Muscle of back (tissue), 3 donors: ENCODE measurements at regions not wholly inside any gene's neighbourhood (a gene's known extent, or its start where the extent isn't known, plus 50 kb on each side); places are given as distances from the start of the nearest gene placed in this dataset.
"Not testable (repeated sequence)": the region's sequence is repeated elsewhere in the genome, so short reads cannot be mapped to it uniquely, and the experiment has no call there.

Source experiments
- DNase-seq, 3 donors: peaks; one replicate each; pipeline versions ENCODE4 v3.0.0 to v3.0.0-alpha.2; 2013

DNA sequence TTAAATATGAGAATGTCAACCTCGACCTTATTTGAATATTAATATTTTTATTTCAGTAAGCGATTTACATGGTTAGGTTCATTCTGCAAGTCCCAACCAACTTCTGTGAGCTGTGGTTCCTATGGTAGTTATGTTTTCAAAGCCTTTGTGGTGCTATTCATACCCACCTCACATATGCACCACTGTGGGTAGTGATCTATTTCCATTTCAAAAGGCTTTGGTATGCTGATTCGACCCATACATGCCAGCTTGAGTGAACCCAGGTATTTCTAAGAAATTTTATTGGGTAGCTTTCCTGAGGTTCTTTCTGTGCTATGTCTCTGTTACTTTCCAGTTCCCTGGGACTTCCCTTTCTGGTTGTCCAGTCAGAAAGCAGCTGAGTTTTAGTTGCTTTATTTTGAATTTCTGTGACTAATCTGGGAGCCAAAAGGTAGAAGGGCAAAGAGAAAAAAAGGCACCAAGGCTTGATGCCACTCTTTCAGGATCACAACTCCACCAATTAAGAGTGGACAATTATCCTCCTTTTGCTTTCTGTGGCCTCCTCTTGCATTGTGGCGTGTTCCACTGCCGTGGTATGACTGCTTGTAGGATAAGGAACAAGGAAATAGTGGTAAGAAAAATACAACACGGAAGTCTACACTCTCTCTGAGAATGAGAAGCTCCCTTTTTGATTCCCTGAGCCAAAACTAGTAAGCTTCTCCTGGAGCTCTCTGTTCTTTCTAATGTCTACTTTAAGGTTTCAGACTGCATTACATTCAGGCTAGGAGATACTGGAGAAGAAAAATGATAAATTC is 729.1 kb downstream of the NOVA1 start:
- DNase-seq, result no peak

GRCh38 chr14:25861406-25861805 is 736.4 kb downstream of the NOVA1 start:
- DNase-seq, result peak in 1 of 3 donors; percentile 37

DNA sequence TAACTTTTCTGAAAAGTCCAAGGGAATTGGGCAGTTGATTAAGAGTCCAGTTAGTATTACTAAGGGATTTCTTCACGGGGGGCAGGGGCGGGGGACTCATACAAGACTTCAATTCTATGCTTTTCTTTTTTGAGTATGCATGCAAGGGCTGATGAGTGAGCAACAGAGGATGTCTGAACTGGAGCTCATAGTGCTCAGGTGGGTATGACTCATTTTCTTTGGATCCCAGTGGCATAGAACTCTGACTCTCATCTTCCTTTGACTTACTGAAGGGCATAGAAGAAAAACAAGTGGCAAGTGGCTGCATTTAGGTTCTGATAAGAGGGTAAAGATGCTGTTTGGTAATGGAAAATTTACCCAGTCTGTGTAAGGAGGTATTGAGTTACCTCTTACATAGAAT is 749.2 kb downstream of the NOVA1 start:
- no peak for DNase-seq

DNA sequence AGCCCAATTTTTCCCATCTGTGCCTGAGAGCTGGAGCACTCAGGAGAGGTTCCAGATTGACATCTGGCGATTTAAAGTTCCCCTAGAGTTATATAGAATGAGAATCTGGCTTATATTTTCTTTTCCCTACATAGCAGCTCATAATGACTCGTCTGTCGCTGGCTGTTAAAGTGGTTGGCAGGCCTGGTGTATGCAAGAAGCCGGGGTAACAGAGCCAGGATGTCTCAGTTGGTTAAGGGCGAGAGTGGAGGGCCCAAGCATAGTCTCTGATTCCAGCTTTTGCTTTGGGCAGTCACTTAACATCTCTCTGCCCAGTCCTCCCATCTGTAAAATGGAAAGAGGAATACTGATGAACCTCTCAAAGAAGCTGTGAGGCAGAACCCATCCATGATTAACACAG is 751.6 kb downstream of the NOVA1 start:
- DNase-seq, result peak in 1 of 3 donors; percentile 26

GRCh38 chr14:25843481-25844470 is 754.1 kb downstream of the NOVA1 start:
- peak; percentile 38 to 81 (median 56) for DNase-seq

DNA sequence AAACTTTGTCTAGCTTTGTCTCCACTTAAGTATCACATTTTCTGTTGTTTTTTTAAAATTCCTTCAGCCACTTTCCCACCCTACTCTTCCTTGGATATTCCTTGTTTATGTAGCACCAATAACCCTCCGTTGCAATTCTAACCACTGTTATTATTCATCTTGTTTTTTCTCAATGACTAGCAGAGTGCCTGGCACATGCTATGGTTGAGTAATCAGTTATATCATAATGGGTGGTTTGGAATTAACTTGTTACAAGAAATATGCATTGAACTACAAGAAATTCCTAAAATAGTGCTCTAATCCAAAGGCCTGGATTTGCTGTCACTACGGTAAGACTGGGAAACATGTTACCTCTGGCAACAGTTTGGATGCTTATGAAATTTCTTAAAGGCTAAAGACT is 756.6 kb downstream of the NOVA1 start:
- DNase-seq, result no peak

DNA sequence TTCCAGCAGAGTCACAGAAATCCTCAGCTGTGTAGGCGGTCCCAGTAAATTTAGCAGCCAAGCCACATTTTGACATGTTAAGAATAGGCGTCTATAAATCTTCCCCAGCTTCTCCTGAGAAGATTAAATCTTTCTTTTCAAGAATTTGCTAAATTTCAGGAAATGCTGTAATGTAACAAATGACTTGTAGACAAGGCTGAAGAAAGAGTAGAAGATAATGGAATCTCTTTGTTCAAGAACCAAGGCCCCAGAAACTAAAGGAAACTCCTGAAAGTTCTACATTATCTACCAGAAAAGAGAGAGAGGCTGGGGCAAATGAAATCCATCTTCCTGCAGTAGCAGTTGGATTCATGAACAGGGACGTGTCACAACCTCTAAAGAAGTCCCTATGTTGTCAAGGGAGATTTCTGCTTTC is 760.3 kb downstream of the NOVA1 start:
- DNase-seq, result peak in 2 of 3 donors; percentile 11 to 37

DNA sequence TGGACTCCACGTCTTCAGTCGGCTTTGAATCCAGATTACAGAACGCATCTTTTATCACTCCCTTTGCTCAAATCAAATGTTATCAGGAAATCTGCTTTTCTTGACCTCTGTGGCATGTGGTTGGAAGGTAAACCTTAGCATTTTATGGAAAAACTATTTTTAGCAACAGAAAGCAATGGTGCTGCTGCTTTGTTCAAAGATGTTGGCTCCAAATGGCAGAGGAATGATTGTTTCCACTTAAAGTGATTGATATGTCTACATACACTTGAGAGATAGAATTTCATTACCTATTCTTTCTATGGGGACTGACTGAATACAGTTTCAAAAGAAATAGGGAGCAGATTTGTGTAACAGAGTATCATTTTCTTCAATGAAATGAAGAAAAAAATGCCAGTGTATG is 761.2 kb downstream of the NOVA1 start:
- no peak for DNase-seq

DNA sequence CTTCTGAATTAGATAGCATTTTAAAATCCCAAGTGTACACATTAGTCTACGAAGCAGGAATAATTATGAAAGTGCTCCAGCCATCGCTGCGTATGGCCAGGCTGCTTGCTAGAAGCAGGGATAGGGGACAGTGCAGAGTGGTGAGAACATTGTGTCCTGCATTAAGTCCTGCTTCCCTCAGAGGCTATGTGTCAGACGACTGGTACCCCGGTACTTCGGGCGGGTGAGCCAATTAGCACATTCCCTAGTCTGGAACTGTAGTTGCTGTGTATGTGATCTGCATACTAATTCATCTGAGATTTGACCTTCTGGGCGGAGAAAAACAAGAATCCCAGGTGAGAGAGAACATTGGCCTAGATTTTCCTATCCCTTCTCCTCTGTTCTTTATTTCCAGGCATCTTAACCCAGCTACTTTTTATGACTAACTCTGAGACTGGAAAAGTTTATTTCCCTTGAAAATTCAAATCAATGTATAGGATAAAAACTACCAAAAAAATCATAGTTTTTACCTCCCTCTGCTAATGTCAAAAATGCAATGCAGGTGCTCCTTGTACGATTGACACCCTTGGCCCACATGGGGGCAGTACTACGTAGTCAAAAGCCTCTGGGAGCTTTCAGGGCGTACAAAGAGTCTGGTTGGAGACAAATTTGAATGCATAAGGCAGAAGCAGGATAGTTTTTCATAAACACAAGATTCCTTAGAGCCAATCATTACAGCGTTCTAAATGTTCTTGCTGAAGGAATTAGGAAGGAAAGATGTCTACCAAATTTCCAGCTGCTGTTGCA is 764.3 kb downstream of the NOVA1 start:
- peak; percentile 15 to 56 (median 35) for DNase-seq

- DNase-seq, result no peak
These were observed 765.2 kb downstream of the NOVA1 start for GRCh38 chr14:25832585-25832984.

DNA sequence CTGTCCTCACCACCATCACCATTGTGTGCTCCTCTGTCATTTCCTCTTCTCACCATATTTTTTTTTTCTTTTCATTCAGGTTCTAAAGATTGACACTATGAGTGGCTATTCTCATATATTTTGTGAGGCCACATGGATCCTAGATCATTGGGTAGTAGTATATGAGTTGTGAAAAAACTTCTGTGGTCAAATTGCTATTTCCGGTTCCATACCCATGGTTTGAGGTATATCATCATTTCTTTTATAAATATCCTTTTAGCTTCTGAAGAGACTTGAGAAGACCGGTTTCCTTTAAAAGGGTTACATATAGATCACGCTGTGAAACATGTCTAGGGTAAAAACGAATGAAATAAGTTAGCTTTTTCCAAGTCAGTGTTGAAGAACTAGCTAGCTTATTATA is 769.3 kb downstream of the NOVA1 start:
- DNase-seq, result no peak

DNA sequence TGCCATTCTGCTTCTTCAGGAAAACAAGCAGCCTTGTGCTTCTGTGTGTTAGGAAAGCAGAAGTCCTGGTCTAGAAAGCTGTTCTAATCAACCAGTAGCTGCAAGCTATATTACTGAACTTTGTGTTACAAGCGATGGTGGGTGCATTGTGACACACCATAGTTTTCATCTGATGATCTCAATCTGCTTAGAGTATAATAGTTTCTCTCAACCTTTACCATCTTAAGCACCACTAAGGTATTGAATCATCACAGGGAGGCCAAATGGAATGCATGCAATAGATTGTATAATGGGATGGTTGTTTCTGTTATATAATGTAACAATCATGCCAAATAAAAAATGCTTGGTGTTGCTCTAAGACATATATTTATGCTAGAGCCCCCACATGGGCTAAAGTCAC is 771.7 kb downstream of the NOVA1 start:
- DNase-seq, result no peak

- DNase-seq, result no peak
These were observed 770.4 kb upstream of the STXBP6 start for GRCh38 chr14:25820368-25820767.

DNA sequence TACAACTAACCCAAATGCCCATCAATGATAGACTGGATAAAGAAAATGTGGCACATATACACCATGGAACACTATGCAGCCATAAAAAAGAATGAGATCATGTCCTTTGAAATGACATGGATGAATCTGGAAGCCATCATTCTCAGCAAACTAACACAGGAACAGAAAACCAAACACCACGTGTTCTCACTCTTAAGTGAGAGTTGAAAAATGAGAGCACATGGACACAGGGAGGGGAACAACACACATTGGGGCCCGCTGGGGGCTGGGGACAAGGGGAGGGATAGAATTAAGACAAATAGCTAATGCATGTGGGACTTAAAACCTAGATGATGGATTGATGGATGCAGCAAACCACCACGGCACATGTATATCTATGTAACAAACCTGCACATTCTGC is 764.7 kb upstream of the STXBP6 start:
- not testable (repeated sequence) for DNase-seq

DNA sequence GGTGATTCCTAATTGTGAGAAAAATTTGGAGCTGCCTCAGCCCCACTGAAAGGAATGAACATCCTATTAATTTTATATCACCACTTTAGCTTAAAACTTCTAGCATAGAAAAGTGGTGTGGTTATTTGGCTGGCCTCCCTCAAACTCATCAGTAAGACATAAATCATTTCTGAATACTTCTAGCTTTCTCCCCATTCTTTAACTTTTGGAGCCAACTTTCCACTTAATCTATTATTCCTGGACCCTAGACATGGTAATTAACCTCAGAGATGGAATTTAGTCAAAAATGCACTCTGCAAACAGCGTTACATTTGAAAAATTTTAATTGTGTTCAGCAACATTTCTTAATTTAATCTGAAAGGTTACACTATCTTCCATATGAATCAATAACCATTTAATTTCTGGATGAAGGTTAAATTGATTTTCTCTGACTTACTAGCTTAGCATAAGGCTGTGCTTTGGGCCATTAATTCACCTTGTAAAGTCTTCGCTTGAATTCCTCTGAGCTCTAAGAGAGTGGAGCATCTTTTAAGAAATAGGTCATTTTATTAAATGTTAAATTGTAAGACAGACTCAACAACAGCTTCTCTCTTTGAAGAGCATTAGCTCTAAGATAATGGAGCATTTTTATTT is 753.6 kb upstream of the STXBP6 start:
- peak in 2 of 3 donors; percentile 40 to 56 for DNase-seq

DNA sequence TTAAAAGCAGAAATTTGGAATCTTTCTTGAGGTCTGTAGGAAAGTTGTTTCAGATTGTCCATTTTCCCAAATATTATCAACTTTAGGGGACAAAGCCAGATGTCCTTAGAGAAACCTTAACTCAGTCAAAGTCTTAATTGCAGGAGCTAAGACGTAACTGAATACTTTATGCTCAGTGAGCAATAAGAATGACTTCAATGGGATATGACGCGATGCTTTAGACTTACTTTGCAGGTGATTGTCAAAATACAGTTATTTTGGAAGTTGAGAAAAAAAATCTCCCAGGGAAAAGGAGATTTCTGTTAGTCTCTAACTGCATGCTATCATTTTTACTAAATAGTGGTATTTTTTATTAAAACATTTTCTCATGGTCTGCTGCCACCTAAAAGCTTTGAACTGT is 750.9 kb upstream of the STXBP6 start:
- no peak for DNase-seq

DNA sequence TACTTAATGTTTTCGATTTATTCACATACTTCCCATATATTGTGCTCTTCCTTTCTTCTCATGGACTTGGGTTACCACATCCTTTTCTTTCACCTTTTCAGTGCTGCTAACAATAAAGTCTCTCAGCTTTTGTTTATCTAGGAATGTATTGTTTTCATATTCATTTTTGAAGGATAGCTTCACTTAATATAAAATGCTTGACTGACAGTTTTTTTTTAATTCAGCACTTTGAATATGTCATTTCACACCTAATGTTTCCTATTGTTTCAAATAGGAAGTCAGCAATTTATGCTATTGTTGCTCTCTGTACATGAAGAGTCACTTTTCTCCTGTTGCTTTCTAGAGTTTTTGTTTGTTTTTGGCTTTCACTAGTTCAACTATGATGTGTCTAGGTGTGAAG is 738.3 kb upstream of the STXBP6 start:
- DNase-seq, result no peak

DNA sequence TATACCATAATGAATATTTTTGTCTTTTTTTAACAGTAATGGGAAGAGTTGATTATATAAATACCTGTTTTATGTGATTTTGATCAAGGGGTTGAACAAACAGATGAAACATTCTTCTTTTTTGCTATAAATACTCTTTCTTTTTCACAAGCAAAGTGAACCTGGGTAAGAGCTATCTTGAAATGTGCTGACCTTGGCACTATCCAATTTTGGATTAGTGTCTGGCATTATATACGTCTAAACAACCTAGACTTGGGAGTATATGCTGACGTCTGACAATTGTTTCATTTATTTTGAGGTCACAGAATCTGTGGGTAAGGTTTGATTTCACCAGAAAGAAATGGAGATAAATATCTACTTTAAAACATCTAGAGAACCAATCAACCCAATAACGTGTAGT is 716.0 kb upstream of the STXBP6 start:
- DNase-seq, result no peak

DNA sequence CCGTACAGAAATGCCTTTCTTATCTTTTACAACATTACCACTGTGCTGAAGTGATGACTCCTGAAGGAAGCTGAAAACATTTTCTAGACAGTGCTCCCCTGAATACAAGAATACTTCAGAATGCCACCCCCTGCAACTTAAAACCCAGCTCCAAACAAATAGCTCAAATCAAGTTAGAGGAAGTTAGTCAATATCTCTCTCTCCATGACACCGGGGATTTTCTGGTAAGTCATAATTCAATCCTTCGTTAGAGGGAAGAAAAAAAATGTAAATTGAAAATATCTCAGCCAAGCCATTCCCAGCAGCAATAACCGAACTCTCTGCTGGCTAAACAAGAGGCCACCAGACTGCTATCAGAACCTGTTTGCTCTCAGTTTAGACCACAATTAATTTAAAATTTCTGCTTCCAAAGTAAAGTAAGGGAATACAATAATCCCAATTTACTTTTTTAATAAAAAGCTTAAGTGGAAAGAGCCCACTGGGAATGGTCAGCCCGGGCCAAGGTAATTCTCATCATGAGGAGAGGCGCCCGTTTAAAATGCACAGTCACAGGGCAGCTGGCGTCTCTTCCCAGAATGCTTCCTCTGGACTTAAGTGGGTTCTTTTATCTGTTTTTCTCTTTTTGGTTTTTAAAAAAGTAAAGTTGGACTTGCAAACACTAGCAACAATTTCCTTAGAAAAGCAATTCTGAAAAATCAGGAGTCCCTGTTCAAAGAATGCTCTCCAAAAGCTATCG is 710.1 kb upstream of the STXBP6 start:
- peak in 1 of 3 donors; percentile 64 for DNase-seq

DNA sequence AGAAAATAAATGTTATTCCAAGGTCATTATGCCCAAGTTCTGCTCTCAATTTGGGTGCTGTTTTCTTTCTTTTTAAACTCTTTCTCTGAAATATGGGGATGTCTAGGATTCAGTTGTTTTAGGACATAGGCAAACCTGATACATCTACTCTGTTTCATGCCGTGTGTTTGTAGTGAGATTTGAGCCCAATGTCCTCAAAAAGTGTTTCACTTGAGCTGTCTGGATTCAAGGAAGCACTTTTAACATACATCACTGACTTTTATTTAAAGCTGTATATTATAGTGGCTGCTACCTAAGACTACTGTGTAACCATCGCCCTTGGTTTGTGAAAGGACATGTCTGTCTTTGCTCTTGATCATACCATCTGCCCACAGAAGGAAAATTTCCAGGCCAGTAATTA is 709.3 kb upstream of the STXBP6 start:
- peak in 1 of 3 donors; percentile 7 for DNase-seq

DNA sequence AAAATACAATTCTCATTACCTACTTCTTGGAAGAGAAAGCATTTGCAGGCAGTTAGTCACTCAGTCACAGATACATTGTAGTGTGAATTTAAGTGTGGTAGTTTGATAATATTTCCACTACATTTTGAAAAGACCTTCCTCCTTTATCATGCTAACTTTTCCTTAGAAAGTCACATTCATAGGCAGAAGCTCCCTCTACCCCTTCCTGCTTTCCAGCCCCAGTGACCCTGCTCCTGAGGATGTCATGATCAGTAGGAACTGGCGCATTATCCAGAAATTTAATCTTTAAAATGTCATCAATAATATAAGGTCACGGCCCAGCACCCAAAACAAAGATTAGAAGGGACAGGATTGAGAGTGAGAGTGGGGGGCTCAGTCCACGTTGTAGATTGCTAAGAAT is 707.4 kb upstream of the STXBP6 start:
- no peak for DNase-seq
